CD8-positive, alpha-beta memory T cell (primary cell): ENCODE measurements at regions not wholly inside any gene's neighbourhood (a gene's known extent, or its start where the extent isn't known, plus 50 kb on each side); places are given as distances from the start of the nearest gene placed in this dataset.
A peak's percentile ranks its signal among the peaks of the same experiment; 100 is the strongest.

ENCODE experiments used
- CTCF ChIA-PET: fragments of 350-600 bp; sonication (Branson Sonifier 250); formaldehyde crosslinking; loops from one replicate; lab custom pipeline; 2021; ENCODE audit warnings: antibody characterized with exemption; lab: Charles Lee
- POLR2A ChIA-PET: fragments of 350-600 bp; sonication (Branson Sonifier 250); formaldehyde crosslinking; loops from one replicate; lab custom pipeline; 2021; ENCODE audit warnings: antibody characterized with exemption; lab: Charles Lee
- DNase-seq, 5 donors: peaks; one replicate each; pipeline versions ENCODE4 v3.0.0 to v3.0.0-alpha.2; 2020 to 2022; ENCODE audit warnings: mixed read lengths in 1 of 5
- H3K27ac ChIP-seq: one replicate; pipeline ENCODE4 v1.7.0; 2013; ENCODE audit warnings: low read depth, mild to moderate bottlenecking, low read length, moderate library complexity
- H3K27me3 ChIP-seq: 2 replicates; pipeline ENCODE4 v1.7.0; 2013; ENCODE audit warnings: low read length, mild to moderate bottlenecking; ENCODE audit not compliant: insufficient read depth, poor library complexity, severe bottlenecking
- H3K36me3 ChIP-seq: 2 replicates; pipeline ENCODE4 v1.7.0; 2013; ENCODE audit warnings: mild to moderate bottlenecking, low read length, moderate library complexity; ENCODE audit not compliant: insufficient read depth
- H3K4me1 ChIP-seq: 2 replicates; pipeline ENCODE4 v1.7.0; 2013; ENCODE audit warnings: mild to moderate bottlenecking, low read length, moderate library complexity; ENCODE audit not compliant: insufficient read depth
- H3K4me3 ChIP-seq: 2 replicates; pipeline ENCODE4 v1.7.0; 2013; ENCODE audit warnings: mild to moderate bottlenecking, low read length
- H3K9me3 ChIP-seq: 2 replicates; pipeline ENCODE4 v1.7.0; 2013; ENCODE audit warnings: mild to moderate bottlenecking, low read length
- H3K27ac Mint-ChIP-seq, 8 donors: one replicate each; pipeline ENCODE4 v1.8.0; 2020 to 2021; ENCODE audit warnings: mixed read lengths in 8 of 8, mild to moderate bottlenecking in 6 of 8, inconsistent platforms in 3 of 8, moderate library complexity in 3 of 8
- H3K27me3 Mint-ChIP-seq, 2 donors: one replicate each; pipeline ENCODE4 v1.8.0; 2020 to 2021; ENCODE audit warnings: mixed read lengths in 2 of 2, mild to moderate bottlenecking in 1 of 2, moderate library complexity in 1 of 2
- H3K36me3 Mint-ChIP-seq, 3 donors: one replicate each; pipeline ENCODE4 v1.8.0; 2020 to 2021; ENCODE audit warnings: mixed read lengths in 3 of 3, inconsistent platforms in 1 of 3, mild to moderate bottlenecking in 1 of 3
- H3K4me1 Mint-ChIP-seq, 3 donors: one replicate each; pipeline ENCODE4 v1.8.0; 2020 to 2021; ENCODE audit warnings: mixed read lengths in 3 of 3, inconsistent platforms in 1 of 3, mild to moderate bottlenecking in 1 of 3
- H3K4me3 Mint-ChIP-seq, 7 donors: one replicate each; pipeline ENCODE4 v1.8.0; 2020 to 2021; ENCODE audit warnings: mixed read lengths in 7 of 7, mild to moderate bottlenecking in 6 of 7, moderate library complexity in 4 of 7, inconsistent platforms in 2 of 7
- H3K9me3 Mint-ChIP-seq, 5 donors: one replicate each; pipeline ENCODE4 v1.8.0; 2020 to 2022; ENCODE audit warnings: mixed read lengths in 5 of 5, mild to moderate bottlenecking in 3 of 5, moderate library complexity in 2 of 5, inconsistent platforms in 1 of 5

- CTCF ChIA-PET: interaction anchor here (21.7 kb wide), 1 partner anchor 101 kb away, joined by 820 read pairs; the partner anchor contains the start of gene ZFP36L2
- H3K9me3 ChIP-seq: peaks cover 7% of the 10 kb centered on the region
- no peak for DNase-seq
- H3K27me3 Mint-ChIP-seq: no peaks in the 10 kb centered on the region
- no peak overlapping the region for H3K4me3 ChIP-seq
- H3K4me1 Mint-ChIP-seq: peaks cover 22 to 34% (median 26%) of the 10 kb centered on the region in 3 donors
- POLR2A ChIA-PET: interaction anchor here (14.8 kb wide), 1 partner anchor 100 kb away, joined by 590 read pairs; the partner anchor contains the start of gene ZFP36L2
- H3K27me3 ChIP-seq: no peaks in the 10 kb centered on the region
- no peak overlapping the region for H3K4me3 Mint-ChIP-seq
- peaks cover 22% of the 10 kb centered on the region for H3K4me1 ChIP-seq
- no peak overlapping the region for H3K27ac ChIP-seq
- H3K36me3 ChIP-seq: no peaks in the 10 kb centered on the region
- peaks cover 0 to 9% (median 2%) of the 10 kb centered on the region in 5 donors for H3K9me3 Mint-ChIP-seq
- peaks cover 2 to 7% (median 2%) of the 10 kb centered on the region in 3 donors for H3K36me3 Mint-ChIP-seq
- H3K27ac Mint-ChIP-seq: peak overlapping the region in 2 of 8 donors; percentile 22 to 60
These were observed 102.9 kb downstream of the ZFP36L2 start for GRCh38 chr2:43123486-43123885.

GRCh38 chr2:43123028-43123427, 103.4 kb downstream of the ZFP36L2 start:
- Histone ChIP-seq H3K9me3 (peaks cover 7% of the 10 kb centered on the region), H3K4me3 (no peak overlapping the region), H3K4me1 (peaks cover 18% of the 10 kb centered on the region), H3K27me3 (no peaks in the 10 kb centered on the region), H3K36me3 (no peaks in the 10 kb centered on the region), H3K27ac (no peak overlapping the region)
- ChIA-PET POLR2A (no interaction called here), CTCF (no interaction called here)
- Mint-ChIP-seq H3K27ac (peak overlapping the region in 3 of 8 donors; percentile 36 to 73 (median 68)), H3K36me3 (peaks cover 2 to 8% (median 2%) of the 10 kb centered on the region in 3 donors), H3K9me3 (peaks cover 0 to 9% (median 2%) of the 10 kb centered on the region in 5 donors), H3K4me1 (peaks cover 17 to 30% (median 21%) of the 10 kb centered on the region in 3 donors), H3K4me3 (no peak overlapping the region), H3K27me3 (no peaks in the 10 kb centered on the region)
- no peak for DNase-seq

GRCh38 chr2:43121580-43122314, 104.7 kb downstream of the ZFP36L2 start:
- Mint-ChIP-seq H3K27ac (peak overlapping the region in 3 of 8 donors; percentile 5 to 60 (median 27)), H3K4me1 (peaks cover 8 to 20% (median 12%) of the 10 kb centered on the region in 3 donors), H3K36me3 (peaks cover 2 to 8% (median 6%) of the 10 kb centered on the region in 3 donors), H3K27me3 (no peaks in the 10 kb centered on the region), H3K4me3 (no peak overlapping the region), H3K9me3 (peaks cover 0 to 9% (median 2%) of the 10 kb centered on the region in 5 donors)
- no peak for DNase-seq
- H3K4me3 ChIP-seq: no peak overlapping the region
- no peaks in the 10 kb centered on the region for H3K27me3 ChIP-seq
- ChIA-PET POLR2A (interaction anchor here (0.5 kb wide), 1 partner anchor 97 kb away, joined by 3 read pairs; no protein-coding TSS in a partner anchor), CTCF (interaction anchor here (1.2 to 1.7 kb wide), 4 partner anchors 9 to 362 kb away, joined by 3 to 5 read pairs (median 4); no protein-coding TSS in a partner anchor)
- H3K27ac ChIP-seq: no peak overlapping the region
- peaks cover 7% of the 10 kb centered on the region for H3K9me3 ChIP-seq
- H3K36me3 ChIP-seq: no peaks in the 10 kb centered on the region
- H3K4me1 ChIP-seq: peaks cover 9% of the 10 kb centered on the region

GRCh38 chr2:43119303-43119702, 107.1 kb downstream of the ZFP36L2 start:
- peaks cover 0 to 2% of the 10 kb centered on the region in 2 donors for H3K27me3 Mint-ChIP-seq
- peaks cover 5 to 17% (median 12%) of the 10 kb centered on the region in 3 donors for H3K4me1 Mint-ChIP-seq
- H3K9me3 ChIP-seq: peaks cover 7% of the 10 kb centered on the region
- DNase-seq: no peak
- H3K27me3 ChIP-seq: no peaks in the 10 kb centered on the region
- no peak overlapping the region for H3K4me3 ChIP-seq
- H3K9me3 Mint-ChIP-seq: peaks cover 0 to 9% (median 2%) of the 10 kb centered on the region in 5 donors
- no peak overlapping the region for H3K4me3 Mint-ChIP-seq
- H3K36me3 Mint-ChIP-seq: peaks cover 2 to 8% (median 8%) of the 10 kb centered on the region in 3 donors
- H3K36me3 ChIP-seq: no peaks in the 10 kb centered on the region
- POLR2A ChIA-PET: no interaction called here
- no peak overlapping the region for H3K27ac Mint-ChIP-seq
- H3K27ac ChIP-seq: no peak overlapping the region
- CTCF ChIA-PET: no interaction called here
- H3K4me1 ChIP-seq: no peaks in the 10 kb centered on the region

- H3K4me3 Mint-ChIP-seq: no peak overlapping the region
- POLR2A ChIA-PET: no interaction called here
- peaks cover 0 to 9% (median 2%) of the 10 kb centered on the region in 5 donors for H3K9me3 Mint-ChIP-seq
- DNase-seq: no peak
- no peaks in the 10 kb centered on the region for H3K36me3 ChIP-seq
- H3K36me3 Mint-ChIP-seq: peaks cover 2 to 8% (median 8%) of the 10 kb centered on the region in 3 donors
- no peak overlapping the region for H3K27ac Mint-ChIP-seq
- CTCF ChIA-PET: no interaction called here
- peaks cover 2 to 17% (median 7%) of the 10 kb centered on the region in 3 donors for H3K4me1 Mint-ChIP-seq
- no peak overlapping the region for H3K27ac ChIP-seq
- H3K27me3 ChIP-seq: no peaks in the 10 kb centered on the region
- peaks cover 0 to 2% of the 10 kb centered on the region in 2 donors for H3K27me3 Mint-ChIP-seq
- no peak overlapping the region for H3K4me3 ChIP-seq
- peaks cover 7% of the 10 kb centered on the region for H3K9me3 ChIP-seq
- H3K4me1 ChIP-seq: no peaks in the 10 kb centered on the region
These were observed 108.8 kb downstream of the ZFP36L2 start for GRCh38 chr2:43117521-43118143.

GRCh38 chr2:43116988-43117387, 109.4 kb downstream of the ZFP36L2 start:
- no peak overlapping the region for H3K4me3 ChIP-seq
- Mint-ChIP-seq H3K4me1 (peaks cover 2 to 14% (median 4%) of the 10 kb centered on the region in 3 donors), H3K27me3 (peaks cover 0 to 2% of the 10 kb centered on the region in 2 donors), H3K9me3 (peaks cover 0 to 9% (median 2%) of the 10 kb centered on the region in 5 donors), H3K4me3 (no peak overlapping the region), H3K36me3 (peaks cover 2 to 8% (median 8%) of the 10 kb centered on the region in 3 donors), H3K27ac (no peak overlapping the region)
- ChIA-PET CTCF (no interaction called here), POLR2A (no interaction called here)
- no peaks in the 10 kb centered on the region for H3K4me1 ChIP-seq
- peaks cover 7% of the 10 kb centered on the region for H3K9me3 ChIP-seq
- DNase-seq: no peak
- no peak overlapping the region for H3K27ac ChIP-seq
- no peaks in the 10 kb centered on the region for H3K27me3 ChIP-seq
- H3K36me3 ChIP-seq: no peaks in the 10 kb centered on the region

GRCh38 chr2:43115881-43116280, 110.5 kb downstream of the ZFP36L2 start:
- peaks cover 7% of the 10 kb centered on the region for H3K9me3 ChIP-seq
- H3K4me1 ChIP-seq: no peaks in the 10 kb centered on the region
- H3K36me3 ChIP-seq: no peaks in the 10 kb centered on the region
- ChIA-PET CTCF (no interaction called here), POLR2A (interaction anchor here (0.6 to 1.5 kb wide), 2 partner anchors 91 to 111 kb away, joined by 3 read pairs; partner anchors contain the start of gene ZFP36L2)
- Mint-ChIP-seq H3K27me3 (peaks cover 0 to 2% of the 10 kb centered on the region in 2 donors), H3K27ac (no peak overlapping the region), H3K9me3 (peaks cover 0 to 9% (median 2%) of the 10 kb centered on the region in 5 donors), H3K4me1 (peaks cover 2 to 14% (median 4%) of the 10 kb centered on the region in 3 donors), H3K36me3 (peaks cover 2 to 8% (median 8%) of the 10 kb centered on the region in 3 donors), H3K4me3 (no peak overlapping the region)
- no peaks in the 10 kb centered on the region for H3K27me3 ChIP-seq
- no peak for DNase-seq
- H3K4me3 ChIP-seq: no peak overlapping the region
- H3K27ac ChIP-seq: no peak overlapping the region
